GM12875 (cell line): ENCODE measurements at regions not wholly inside any gene's neighbourhood (a gene's known extent, or its start where the extent isn't known, plus 50 kb on each side); places are given as distances from the start of the nearest gene placed in this dataset.

Experiments
- H3K4me3 ChIP-seq: one replicate; pipeline ENCODE4 v1.5.1; 2011; ENCODE audit warnings: low read depth, low read length, control low read depth
- CTCF ChIP-seq: IDR thresholded peaks from 2 replicates; pipeline ENCODE4 v1.5.1; 2011; ENCODE audit warnings: low read depth, mild to moderate bottlenecking, control low read depth, inconsistent platforms, low read length, moderate library complexity, borderline replicate concordance; ENCODE audit not compliant: insufficient read depth

- no peak overlapping the region for H3K4me3 ChIP-seq
- no peak for TF ChIP-seq CTCF
Observed at GRCh38 chr2:37829202-37829601, 95.9 kb upstream of the RMDN2 start.

- no peak for TF ChIP-seq CTCF
- H3K4me3 ChIP-seq: no peak overlapping the region
Observed at GRCh38 chr2:37829616-37830395, 95.3 kb upstream of the RMDN2 start.

- H3K4me3 ChIP-seq: no peak overlapping the region
Observed at GRCh38 chr2:37830636-37831035, 94.5 kb upstream of the RMDN2 start.

GRCh38 chr2:37831081-37831780, 93.9 kb upstream of the RMDN2 start:
- TF ChIP-seq CTCF: no peak

More at GRCh38 chr2:37830636-37831035, 94.5 kb upstream of the RMDN2 start:
- no peak for TF ChIP-seq CTCF

GRCh38 chr2:37832590-37833197, 92.4 kb upstream of the RMDN2 start:
- peak; percentile 75 for TF ChIP-seq CTCF
- H3K4me3 ChIP-seq: no peak overlapping the region

More at GRCh38 chr2:37831081-37831780, 93.9 kb upstream of the RMDN2 start:
- no peak overlapping the region for H3K4me3 ChIP-seq

GRCh38 chr2:37833423-37833822, 91.7 kb upstream of the RMDN2 start:
- no peak overlapping the region for H3K4me3 ChIP-seq
- TF ChIP-seq CTCF: no peak
